ENCODE measurements at regions not wholly inside any gene's neighbourhood (a gene's known extent, or its start where the extent isn't known, plus 50 kb on each side); places are given as distances from the start of the nearest gene placed in this dataset.

GRCh38 chr7:94305836-94306235, 88.9 kb upstream of the COL1A2 start:
- H3K79me2 ChIP-seq (ENCODE audit: control insufficient read depth, insufficient read depth, low read length), result no peaks in the 10 kb centered on the region
- DNase-seq, result no peak
- no peaks in the 10 kb centered on the region for H3K79me1 ChIP-seq (ENCODE audit: low read length)
- no peak overlapping the region for H3K4me2 ChIP-seq (ENCODE audit: low read length)
- H3K27ac ChIP-seq (ENCODE audit: low read depth, low read length), result no peak overlapping the region
- H3K4ac ChIP-seq (ENCODE audit: low read depth, low read length), result peak overlapping the region; percentile 45
- no peak overlapping the region for H3K4me3 ChIP-seq (ENCODE audit: low read length)
- H3K9ac ChIP-seq (ENCODE audit: low read length), result no peak overlapping the region
- H2AK5ac ChIP-seq (ENCODE audit: low read length), result no peak overlapping the region
- no peak overlapping the region for H2BK5ac ChIP-seq (ENCODE audit: low read length)
- no peaks in the 10 kb centered on the region for H3K36me3 ChIP-seq (ENCODE audit: control insufficient read depth, insufficient read depth, low read length)
- no peak overlapping the region for H2BK120ac ChIP-seq (ENCODE audit: low read depth, low read length)
- no CpG with 5 or more reads among the region's 3 CpGs for WGBS (ENCODE audit: extremely low coverage, insufficient coverage, low lambda C conversion rate)
- no peak overlapping the region for H4K5ac ChIP-seq (ENCODE audit: low read length)
- H3K23ac ChIP-seq (ENCODE audit: low read length), result no peak overlapping the region
- no peaks in the 10 kb centered on the region for H3K27me3 ChIP-seq (ENCODE audit: insufficient read depth, low read length, poor library complexity)
- H3K18ac ChIP-seq (ENCODE audit: low read length), result peak overlapping the region; percentile 91
- peaks cover 7% of the 10 kb centered on the region for H3K4me1 ChIP-seq (ENCODE audit: control insufficient read depth, low read depth, low read length)
- no peak overlapping the region for H2BK15ac ChIP-seq (replicated peaks; ENCODE audit: low read depth)
- no peak overlapping the region for H4K8ac ChIP-seq (ENCODE audit: low read depth, low read length)
- peak overlapping the region; percentile 35 for H3K56ac ChIP-seq (ENCODE audit: low read length)

DNA sequence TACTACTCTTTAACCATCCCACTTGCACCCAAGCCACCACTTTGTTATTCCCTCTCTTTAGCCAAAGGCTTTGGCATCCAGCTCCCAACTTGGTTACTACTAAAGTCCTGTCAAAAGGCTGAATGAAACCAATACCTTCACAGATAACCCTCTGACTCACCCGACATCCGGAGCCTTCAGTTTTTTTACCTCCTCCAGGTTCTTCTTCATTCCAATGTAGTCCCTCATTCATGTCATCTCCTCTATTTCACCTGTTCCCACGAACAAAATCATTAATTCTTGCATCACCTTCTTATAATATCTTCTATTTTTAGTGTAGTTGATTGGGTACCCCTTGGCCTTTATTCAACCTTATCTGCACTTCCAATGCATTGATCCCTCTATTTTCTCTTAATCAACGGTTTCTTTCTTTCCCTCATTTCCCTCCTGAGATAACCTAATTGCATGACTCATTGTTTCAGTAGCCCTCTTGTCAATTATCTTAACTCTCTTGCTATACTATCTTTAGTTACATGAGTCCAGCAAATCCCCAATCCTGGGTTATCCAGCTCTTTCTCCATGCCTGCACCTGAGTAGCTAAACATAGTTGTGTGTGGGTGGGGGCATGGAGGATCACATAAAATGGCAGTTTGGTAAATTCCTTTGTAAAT, 87.2 kb upstream of the COL1A2 start:
- Histone ChIP-seq H2BK15ac (replicated peaks; ENCODE audit: low read depth) (no peak overlapping the region), H3K23ac (ENCODE audit: low read length) (no peak overlapping the region), H3K27me3 (ENCODE audit: insufficient read depth, low read length, poor library complexity) (no peaks in the 10 kb centered on the region), H3K4me2 (ENCODE audit: low read length) (no peak overlapping the region), H3K79me1 (ENCODE audit: low read length) (no peaks in the 10 kb centered on the region), H2BK5ac (ENCODE audit: low read length) (no peak overlapping the region), H3K4ac (ENCODE audit: low read depth, low read length) (no peak overlapping the region), H3K79me2 (ENCODE audit: control insufficient read depth, insufficient read depth, low read length) (no peaks in the 10 kb centered on the region), H4K5ac (ENCODE audit: low read length) (no peak overlapping the region), H3K56ac (ENCODE audit: low read length) (no peak overlapping the region), H2AK5ac (ENCODE audit: low read length) (no peak overlapping the region), H3K9ac (ENCODE audit: low read length) (no peak overlapping the region), H3K18ac (ENCODE audit: low read length) (no peak overlapping the region), H4K8ac (ENCODE audit: low read depth, low read length) (no peak overlapping the region), H3K36me3 (ENCODE audit: control insufficient read depth, insufficient read depth, low read length) (no peaks in the 10 kb centered on the region), H3K27ac (ENCODE audit: low read depth, low read length) (peak overlapping the region; percentile 4), H2BK120ac (ENCODE audit: low read depth, low read length) (no peak overlapping the region), H3K4me3 (ENCODE audit: low read length) (no peak overlapping the region), H3K4me1 (ENCODE audit: control insufficient read depth, low read depth, low read length) (peaks cover 2% of the 10 kb centered on the region)
- DNase-seq, result peak; percentile 71
- WGBS (ENCODE audit: extremely low coverage, insufficient coverage, low lambda C conversion rate), result no CpG with 5 or more reads among the region's 4 CpGs

DNA sequence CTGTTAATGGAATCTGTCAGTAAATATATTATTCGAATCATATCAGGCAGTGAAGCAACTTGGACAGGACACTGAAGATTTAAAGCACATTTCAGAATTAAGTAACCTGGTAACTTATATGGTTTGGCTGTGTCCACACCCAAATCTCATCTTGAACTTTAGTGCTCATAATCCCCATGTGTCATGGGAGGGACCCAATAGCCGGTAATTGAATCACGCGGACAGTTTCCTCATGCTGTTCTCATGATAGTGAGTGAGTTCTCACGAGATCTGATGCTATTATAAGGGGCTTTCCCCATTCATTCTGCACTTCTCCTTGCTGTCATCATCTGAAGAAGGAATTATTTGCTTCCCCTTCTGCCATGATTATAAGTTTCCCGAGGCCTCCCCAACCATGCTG, 83.2 kb upstream of the COL1A2 start:
- H4K5ac ChIP-seq (ENCODE audit: low read length), result no peak overlapping the region
- H4K8ac ChIP-seq (ENCODE audit: low read depth, low read length), result no peak overlapping the region
- H2BK5ac ChIP-seq (ENCODE audit: low read length), result no peak overlapping the region
- H3K27ac ChIP-seq (ENCODE audit: low read depth, low read length), result no peak overlapping the region
- no peak overlapping the region for H3K9ac ChIP-seq (ENCODE audit: low read length)
- H3K27me3 ChIP-seq (ENCODE audit: insufficient read depth, low read length, poor library complexity), result no peaks in the 10 kb centered on the region
- no CpG with 5 or more reads among the region's 6 CpGs for WGBS (ENCODE audit: extremely low coverage, insufficient coverage, low lambda C conversion rate)
- H3K56ac ChIP-seq (ENCODE audit: low read length), result no peak overlapping the region
- H2BK15ac ChIP-seq (replicated peaks; ENCODE audit: low read depth), result no peak overlapping the region
- H3K4me3 ChIP-seq (ENCODE audit: low read length), result no peak overlapping the region
- no peaks in the 10 kb centered on the region for H3K79me1 ChIP-seq (ENCODE audit: low read length)
- H3K23ac ChIP-seq (ENCODE audit: low read length), result no peak overlapping the region
- no peak overlapping the region for H3K4me2 ChIP-seq (ENCODE audit: low read length)
- H2BK120ac ChIP-seq (ENCODE audit: low read depth, low read length), result no peak overlapping the region
- H3K18ac ChIP-seq (ENCODE audit: low read length), result peak overlapping the region; percentile 28
- H3K4me1 ChIP-seq (ENCODE audit: control insufficient read depth, low read depth, low read length), result no peaks in the 10 kb centered on the region
- no peaks in the 10 kb centered on the region for H3K79me2 ChIP-seq (ENCODE audit: control insufficient read depth, insufficient read depth, low read length)
- no peak for DNase-seq
- H3K36me3 ChIP-seq (ENCODE audit: control insufficient read depth, insufficient read depth, low read length), result no peaks in the 10 kb centered on the region
- H2AK5ac ChIP-seq (ENCODE audit: low read length), result no peak overlapping the region
- H3K4ac ChIP-seq (ENCODE audit: low read depth, low read length), result no peak overlapping the region

DNA sequence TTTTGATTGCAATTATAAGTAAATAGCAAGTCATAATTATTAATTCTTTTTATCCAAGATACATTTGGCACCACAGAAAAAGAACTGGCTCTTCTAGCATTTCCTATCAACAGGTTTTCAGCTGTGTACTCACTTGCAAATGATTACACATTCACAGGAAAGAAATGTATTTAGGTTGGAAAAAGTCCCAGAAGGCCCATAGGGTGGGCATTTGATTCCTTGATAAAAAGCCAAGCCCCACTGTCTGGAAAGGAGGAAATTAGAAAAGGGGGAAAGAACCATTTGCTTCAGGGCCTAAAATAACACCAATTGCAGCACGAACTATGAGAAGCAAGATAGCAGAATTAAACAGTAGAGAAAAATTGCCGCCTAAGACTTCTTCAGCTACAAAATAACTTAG, 80.8 kb upstream of the COL1A2 start:
- no peaks in the 10 kb centered on the region for H3K27me3 ChIP-seq (ENCODE audit: insufficient read depth, low read length, poor library complexity)
- H3K9ac ChIP-seq (ENCODE audit: low read length), result no peak overlapping the region
- no peaks in the 10 kb centered on the region for H3K79me1 ChIP-seq (ENCODE audit: low read length)
- H2BK5ac ChIP-seq (ENCODE audit: low read length), result no peak overlapping the region
- H3K4me3 ChIP-seq (ENCODE audit: low read length), result no peak overlapping the region
- H4K5ac ChIP-seq (ENCODE audit: low read length), result no peak overlapping the region
- H3K56ac ChIP-seq (ENCODE audit: low read length), result no peak overlapping the region
- no peaks in the 10 kb centered on the region for H3K4me1 ChIP-seq (ENCODE audit: control insufficient read depth, low read depth, low read length)
- H3K23ac ChIP-seq (ENCODE audit: low read length), result no peak overlapping the region
- no peak overlapping the region for H3K4ac ChIP-seq (ENCODE audit: low read depth, low read length)
- H4K8ac ChIP-seq (ENCODE audit: low read depth, low read length), result no peak overlapping the region
- H2AK5ac ChIP-seq (ENCODE audit: low read length), result no peak overlapping the region
- no CpG with 5 or more reads among the region's 2 CpGs for WGBS (ENCODE audit: extremely low coverage, insufficient coverage, low lambda C conversion rate)
- no peak overlapping the region for H3K18ac ChIP-seq (ENCODE audit: low read length)
- no peak overlapping the region for H2BK120ac ChIP-seq (ENCODE audit: low read depth, low read length)
- no peak overlapping the region for H3K27ac ChIP-seq (ENCODE audit: low read depth, low read length)
- DNase-seq, result no peak
- H3K4me2 ChIP-seq (ENCODE audit: low read length), result no peak overlapping the region
- no peak overlapping the region for H2BK15ac ChIP-seq (replicated peaks; ENCODE audit: low read depth)
- H3K36me3 ChIP-seq (ENCODE audit: control insufficient read depth, insufficient read depth, low read length), result no peaks in the 10 kb centered on the region
- H3K79me2 ChIP-seq (ENCODE audit: control insufficient read depth, insufficient read depth, low read length), result no peaks in the 10 kb centered on the region

- Histone ChIP-seq H3K23ac (ENCODE audit: low read length) (no peak overlapping the region), H3K4me1 (ENCODE audit: control insufficient read depth, low read depth, low read length) (no peaks in the 10 kb centered on the region), H2AK5ac (ENCODE audit: low read length) (no peak overlapping the region), H2BK15ac (replicated peaks; ENCODE audit: low read depth) (peak overlapping the region; percentile 74), H3K79me2 (ENCODE audit: control insufficient read depth, insufficient read depth, low read length) (no peaks in the 10 kb centered on the region), H4K5ac (ENCODE audit: low read length) (no peak overlapping the region), H3K18ac (ENCODE audit: low read length) (no peak overlapping the region), H3K4me3 (ENCODE audit: low read length) (no peak overlapping the region), H3K36me3 (ENCODE audit: control insufficient read depth, insufficient read depth, low read length) (no peaks in the 10 kb centered on the region), H3K56ac (ENCODE audit: low read length) (no peak overlapping the region), H2BK120ac (ENCODE audit: low read depth, low read length) (no peak overlapping the region), H3K27me3 (ENCODE audit: insufficient read depth, low read length, poor library complexity) (no peaks in the 10 kb centered on the region), H3K79me1 (ENCODE audit: low read length) (no peaks in the 10 kb centered on the region), H3K4me2 (ENCODE audit: low read length) (no peak overlapping the region), H3K4ac (ENCODE audit: low read depth, low read length) (no peak overlapping the region), H4K8ac (ENCODE audit: low read depth, low read length) (no peak overlapping the region), H3K9ac (ENCODE audit: low read length) (no peak overlapping the region), H3K27ac (ENCODE audit: low read depth, low read length) (no peak overlapping the region), H2BK5ac (ENCODE audit: low read length) (no peak overlapping the region)
- DNase-seq, result no peak
- WGBS (ENCODE audit: extremely low coverage, insufficient coverage, low lambda C conversion rate), result no CpG with 5 or more reads among the region's 5 CpGs
These were observed 80.0 kb upstream of the COL1A2 start for GRCh38 chr7:94314413-94315410.
